Neural cell (in vitro differentiated cells): ENCODE measurements at regions not wholly inside any gene's neighbourhood (a gene's known extent, or its start where the extent isn't known, plus 50 kb on each side); places are given as distances from the start of the nearest gene placed in this dataset.

Source experiments
- H2AFZ ChIP-seq: fragments of 200-600, 300-800 bp; sonication (generic), shearing (Covaris generic); 2 replicates; pipeline ENCODE4 v1.6.0; 2014; ENCODE audit warnings: low read depth, mild to moderate bottlenecking, antibody characterized with exemption, low read length, moderate library complexity
- H3F3A ChIP-seq: fragments of 200-600 bp; shearing (Covaris generic); 2 replicates; pipeline ENCODE4 v1.6.1; 2016; ENCODE audit warnings: mild to moderate bottlenecking, moderate library complexity, mixed read lengths, antibody characterized with exemption, low read length; ENCODE audit not compliant: insufficient read depth, poor library complexity, severe bottlenecking
- H3K27ac ChIP-seq: fragments of 200-600, 300-800 bp; sonication (generic), shearing (Covaris generic); 2 replicates; pipeline ENCODE4 v1.5.1; 2014; ENCODE audit warnings: mild to moderate bottlenecking, low read length, moderate library complexity
- H3K27me3 ChIP-seq: fragments of 300-800, 200-600 bp; sonication (generic), shearing (Covaris generic); 2 replicates; pipeline ENCODE4 v1.6.0; 2014; ENCODE audit warnings: mild to moderate bottlenecking, low read depth, low read length, moderate library complexity; ENCODE audit not compliant: insufficient read depth
- H3K36me3 ChIP-seq: fragments of 300-800, 200-600 bp; sonication (generic), shearing (Covaris generic); 2 replicates; pipeline ENCODE4 v1.5.1; 2014; ENCODE audit warnings: mild to moderate bottlenecking, antibody characterized with exemption, low read length, moderate library complexity; ENCODE audit not compliant: insufficient read depth
- H3K4me2 ChIP-seq: fragments of 300-800, 200-600 bp; sonication (generic), shearing (Covaris generic); 2 replicates; pipeline ENCODE4 v1.6.0; 2014; ENCODE audit warnings: mild to moderate bottlenecking, low read length
- H3K4me3 ChIP-seq: fragments of 300-800, 200-600 bp; sonication (generic), shearing (Covaris generic); 2 replicates; pipeline ENCODE4 v1.5.1; 2014; ENCODE audit warnings: mild to moderate bottlenecking, low read length, moderate library complexity
- H3K79me2 ChIP-seq: fragments of 200-600 bp; shearing (Covaris generic); replicated peaks from 2 replicates; pipeline ENCODE4 v1.6.0; 2014; ENCODE audit warnings: mild to moderate bottlenecking, low read length, moderate library complexity; ENCODE audit not compliant: insufficient read depth
- H3K9ac ChIP-seq: fragments of 300-800, 200-600 bp; sonication (generic), shearing (Covaris generic); 2 replicates; pipeline ENCODE4 v1.6.1; 2016; ENCODE audit warnings: mild to moderate bottlenecking, low read length, mixed read lengths
- H3K9me2 ChIP-seq: fragments of 200-600 bp; shearing (Covaris generic); 2 replicates; pipeline ENCODE4 v1.6.1; 2016; ENCODE audit warnings: mild to moderate bottlenecking, low read length, mixed read lengths; ENCODE audit not compliant: insufficient read depth
- H3K9me3 ChIP-seq: fragments of 200-600, 300-800 bp; sonication (generic), shearing (Covaris generic); 2 replicates; pipeline ENCODE4 v1.6.1; 2016; ENCODE audit warnings: mild to moderate bottlenecking, mixed run types, low read length, moderate library complexity, mixed read lengths
- H4K20me1 ChIP-seq: fragments of 200-600 bp; shearing (Covaris generic); 2 replicates; pipeline ENCODE4 v1.6.1; 2016; ENCODE audit warnings: mild to moderate bottlenecking, mixed run types; ENCODE audit not compliant: insufficient read depth
- CTCF ChIP-seq: fragments of 450-650 bp; IDR thresholded peaks from 2 replicates; pipeline ENCODE4 v1.5.1; 2014; ENCODE audit warnings: antibody characterized with exemption, mild to moderate bottlenecking, moderate library complexity; ENCODE audit not compliant: poor library complexity, severe bottlenecking
- EP300 ChIP-seq: fragments of 450-650 bp; conservative IDR thresholded peaks from 2 replicates; pipeline ENCODE4 v1.6.1; 2014; ENCODE audit warnings: antibody characterized with exemption, mild to moderate bottlenecking, moderate library complexity; ENCODE audit not compliant: poor library complexity, severe bottlenecking
- EZH2 ChIP-seq: fragments of 200-600, 300-800 bp; shearing (Covaris generic), sonication (generic); IDR thresholded peaks from 2 replicates; pipeline ENCODE4 v1.6.1; 2014; ENCODE audit warnings: antibody characterized with exemption, low read length, borderline replicate concordance, mild to moderate bottlenecking; ENCODE audit not compliant: insufficient read depth, poor library complexity, severe bottlenecking
- MXI1 ChIP-seq: fragments of 450-650 bp; conservative IDR thresholded peaks from 2 replicates; pipeline ENCODE4 v1.6.1; 2014; ENCODE audit warnings: antibody characterized with exemption, mild to moderate bottlenecking; ENCODE audit not compliant: poor library complexity, severe bottlenecking
- POLR2AphosphoS5 ChIP-seq: IDR thresholded peaks from 2 replicates; pipeline ENCODE4 v1.6.1; 2012
- REST ChIP-seq: IDR thresholded peaks from 2 replicates; pipeline ENCODE4 v1.6.1; 2012; ENCODE audit warnings: borderline replicate concordance
- SMC3 ChIP-seq: fragments of 450-650 bp; conservative IDR thresholded peaks from 2 replicates; pipeline ENCODE4 v1.6.1; 2014; ENCODE audit warnings: antibody characterized with exemption, mild to moderate bottlenecking, moderate library complexity; ENCODE audit not compliant: poor library complexity
- TAF1 ChIP-seq: IDR thresholded peaks from 2 replicates; pipeline ENCODE4 v1.6.1; 2012; ENCODE audit warnings: low read depth

GRCh38 chr2:78245394-78246135 lies 723.4 kb upstream of the LRRTM4 start:
- Histone ChIP-seq H2AFZ (no peak overlapping the region), H3K9me2 (no peaks in the 10 kb centered on the region), H3K9me3 (no peaks in the 10 kb centered on the region), H3K27ac (no peak overlapping the region), H3K4me3 (peak overlapping the region; percentile 9), H3K36me3 (no peaks in the 10 kb centered on the region), H3K79me2 (no peaks in the 10 kb centered on the region), H3K4me2 (no peak overlapping the region), H3K27me3 (no peaks in the 10 kb centered on the region), H4K20me1 (no peaks in the 10 kb centered on the region), H3F3A (peaks cover 4% of the 10 kb centered on the region), H3K9ac (no peak overlapping the region)
- TF ChIP-seq REST: no peak
- peak; percentile 28 for TF ChIP-seq EP300
- peak; percentile 26 for TF ChIP-seq POLR2AphosphoS5

- no peak overlapping the region for H3K9ac ChIP-seq
- H3K9me3 ChIP-seq: no peaks in the 10 kb centered on the region
- no peak overlapping the region for H2AFZ ChIP-seq
- H4K20me1 ChIP-seq: no peaks in the 10 kb centered on the region
- H3K36me3 ChIP-seq: no peaks in the 10 kb centered on the region
- H3K9me2 ChIP-seq: no peaks in the 10 kb centered on the region
- no peaks in the 10 kb centered on the region for H3K79me2 ChIP-seq
- no peaks in the 10 kb centered on the region for H3K27me3 ChIP-seq
- H3F3A ChIP-seq: no peaks in the 10 kb centered on the region
- H3K4me2 ChIP-seq: no peak overlapping the region
- no peak overlapping the region for H3K27ac ChIP-seq
- H3K4me3 ChIP-seq: no peak overlapping the region
- TF ChIP-seq EP300 (no peak), SMC3 (no peak), POLR2AphosphoS5 (no peak), REST (no peak), CTCF (no peak), TAF1 (no peak), MXI1 (no peak), EZH2 (no peak)
Measured at GRCh38 chr2:78251708-78252107, 729.5 kb upstream of the LRRTM4 start.
